PC-3 (cell line): ENCODE measurements at regions not wholly inside any gene's neighbourhood (a gene's known extent, or its start where the extent isn't known, plus 50 kb on each side); places are given as distances from the start of the nearest gene placed in this dataset.

Experiments used
- EZH2 ChIP-seq: fragments of 300-600 bp; sonication (generic); IDR thresholded peaks from one replicate; pipeline ENCODE4 v1.6.1; 2017; ENCODE audit warnings: antibody characterized with exemption, mild to moderate bottlenecking, low read length; ENCODE audit not compliant: unreplicated experiment
- EZH2phosphoT487 ChIP-seq: fragments of 300-600 bp; sonication (generic); IDR thresholded peaks from 2 replicates; pipeline ENCODE4 v1.6.1; 2018; ENCODE audit warnings: mild to moderate bottlenecking, antibody characterized with exemption, low read length, borderline replicate concordance
- TF ChIP-seq, protein P1 (sequence below): fragments of 300-600 bp; sonication (generic); conservative IDR thresholded peaks from 2 replicates; pipeline ENCODE4 v1.5.1; 2017; ENCODE audit warnings: antibody characterized with exemption, low read depth, mild to moderate bottlenecking, low read length

DNA sequence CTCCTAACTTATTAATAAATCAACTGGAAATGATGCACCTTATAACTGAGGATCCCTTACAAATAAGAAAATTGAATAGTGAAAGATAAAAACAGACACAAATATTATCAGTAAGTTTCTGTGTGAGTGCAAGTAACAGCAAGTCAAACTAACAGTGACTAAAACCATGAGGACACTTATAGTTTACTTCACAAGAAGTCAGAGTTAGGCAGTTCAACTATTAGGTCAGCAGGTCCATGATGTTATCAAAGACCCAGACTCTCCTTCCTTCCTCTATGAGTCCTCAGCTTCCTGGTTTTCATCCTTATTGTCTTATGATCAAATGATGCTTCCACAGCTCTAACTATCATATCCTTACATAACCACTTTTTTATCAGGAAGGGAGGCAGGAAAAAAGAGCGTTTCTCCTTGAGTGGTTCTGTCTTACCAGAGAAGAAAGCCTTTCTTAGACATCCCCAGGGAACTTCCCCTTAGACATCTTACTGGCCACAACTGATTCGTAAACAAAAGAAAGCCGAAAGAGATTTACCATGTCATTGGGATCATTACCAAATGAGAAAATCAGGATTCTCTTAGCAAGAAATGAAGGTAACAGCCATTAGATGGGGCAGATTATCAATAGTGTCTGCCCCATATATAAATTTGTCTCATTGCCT is 114.3 kb upstream of the LRFN2 start:
- TF ChIP-seq, protein P1, sequence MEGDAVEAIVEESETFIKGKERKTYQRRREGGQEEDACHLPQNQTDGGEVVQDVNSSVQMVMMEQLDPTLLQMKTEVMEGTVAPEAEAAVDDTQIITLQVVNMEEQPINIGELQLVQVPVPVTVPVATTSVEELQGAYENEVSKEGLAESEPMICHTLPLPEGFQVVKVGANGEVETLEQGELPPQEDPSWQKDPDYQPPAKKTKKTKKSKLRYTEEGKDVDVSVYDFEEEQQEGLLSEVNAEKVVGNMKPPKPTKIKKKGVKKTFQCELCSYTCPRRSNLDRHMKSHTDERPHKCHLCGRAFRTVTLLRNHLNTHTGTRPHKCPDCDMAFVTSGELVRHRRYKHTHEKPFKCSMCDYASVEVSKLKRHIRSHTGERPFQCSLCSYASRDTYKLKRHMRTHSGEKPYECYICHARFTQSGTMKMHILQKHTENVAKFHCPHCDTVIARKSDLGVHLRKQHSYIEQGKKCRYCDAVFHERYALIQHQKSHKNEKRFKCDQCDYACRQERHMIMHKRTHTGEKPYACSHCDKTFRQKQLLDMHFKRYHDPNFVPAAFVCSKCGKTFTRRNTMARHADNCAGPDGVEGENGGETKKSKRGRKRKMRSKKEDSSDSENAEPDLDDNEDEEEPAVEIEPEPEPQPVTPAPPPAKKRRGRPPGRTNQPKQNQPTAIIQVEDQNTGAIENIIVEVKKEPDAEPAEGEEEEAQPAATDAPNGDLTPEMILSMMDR, result no peak
- TF ChIP-seq EZH2phosphoT487 (no peak), EZH2 (no peak)
